SK-N-SH treated with all-trans-retinoic acid at 6 μM for 48 hours (cell line): ENCODE measurements at regions not wholly inside any gene's neighbourhood (a gene's known extent, or its start where the extent isn't known, plus 50 kb on each side); places are given as distances from the start of the nearest gene placed in this dataset.

ENCODE experiments used
- ATAC-seq: fragments of 200-7000 bp; cut with Tn5 transposase; 3 replicates; pipeline ENCODE4 v1.9.1; 2020; ENCODE audit warnings: mild to moderate bottlenecking, moderate library complexity
- ARNTL ChIP-seq: fragments of 450-650 bp; formaldehyde crosslinking; IDR thresholded peaks from 2 replicates; pipeline ENCODE4 v1.5.0; 2020; ENCODE audit warnings: low read depth, mild to moderate bottlenecking, moderate library complexity, borderline replicate concordance
- CREB5 ChIP-seq: fragments of 250-450 bp; sonication (Bioruptor Pico); IDR thresholded peaks from 2 replicates; pipeline ENCODE4 v1.5.1; 2020; ENCODE audit warnings: low read depth, mild to moderate bottlenecking, moderate library complexity
- CSDC2 ChIP-seq: fragments of 250-450 bp; sonication (Bioruptor Pico); IDR thresholded peaks from 2 replicates; pipeline ENCODE4 v1.5.0; 2020; ENCODE audit warnings: mild to moderate bottlenecking, moderate library complexity
- CSRNP3 ChIP-seq: fragments of 250-450 bp; sonication (Bioruptor Pico); IDR thresholded peaks from 2 replicates; pipeline ENCODE4 v1.5.1; 2021; ENCODE audit warnings: mild to moderate bottlenecking, moderate library complexity
- ESRRG ChIP-seq: fragments of 250-450 bp; sonication (Bioruptor Pico); IDR thresholded peaks from 2 replicates; pipeline ENCODE4 v1.6.1; 2021; ENCODE audit warnings: mild to moderate bottlenecking
- ISL1 ChIP-seq: fragments of 250-450 bp; sonication (Bioruptor Pico); IDR thresholded peaks from 2 replicates; pipeline ENCODE4 v2.1.2; 2022; ENCODE audit warnings: mild to moderate bottlenecking, moderate library complexity
- OSR1 ChIP-seq: fragments of 250-450 bp; sonication (Bioruptor Pico); IDR thresholded peaks from 2 replicates; pipeline ENCODE4 v1.8.0; 2022; ENCODE audit warnings: moderate library complexity, mild to moderate bottlenecking, inconsistent platforms
- PATZ1 ChIP-seq: fragments of 250-450 bp; sonication (Bioruptor Pico); IDR thresholded peaks from 2 replicates; pipeline ENCODE4 v1.8.0; 2020; ENCODE audit warnings: mild to moderate bottlenecking, moderate library complexity, borderline replicate concordance
- POU6F1 ChIP-seq: fragments of 250-450 bp; sonication (Bioruptor Pico); IDR thresholded peaks from 2 replicates; pipeline ENCODE4 v1.8.0; 2021; ENCODE audit warnings: low read depth, mild to moderate bottlenecking, moderate library complexity, borderline replicate concordance
- PPARA ChIP-seq: fragments of 250-450 bp; sonication (Bioruptor Pico); IDR thresholded peaks from 2 replicates; pipeline ENCODE4 v1.5.0; 2020; ENCODE audit warnings: mild to moderate bottlenecking, borderline replicate concordance
- RARB ChIP-seq: fragments of 250-450 bp; sonication (Bioruptor Pico); IDR thresholded peaks from 2 replicates; pipeline ENCODE4 v1.8.0; 2021; ENCODE audit warnings: mild to moderate bottlenecking, moderate library complexity
- SNAI2 ChIP-seq: fragments of 250-450 bp; sonication (Bioruptor Pico); IDR thresholded peaks from 2 replicates; pipeline ENCODE4 v1.5.0; 2020; ENCODE audit warnings: mild to moderate bottlenecking, moderate library complexity
- TCF4 ChIP-seq: fragments of 250-450 bp; sonication (Bioruptor Pico); IDR thresholded peaks from 2 replicates; pipeline ENCODE4 v1.8.0; 2021; ENCODE audit warnings: mild to moderate bottlenecking, moderate library complexity, borderline replicate concordance
- TOX ChIP-seq: fragments of 250-450 bp; sonication (Bioruptor Pico); IDR thresholded peaks from 2 replicates; pipeline ENCODE4 v1.8.0; 2021; ENCODE audit warnings: mild to moderate bottlenecking, moderate library complexity, borderline replicate concordance
- TSHZ2 ChIP-seq: fragments of 250-450 bp; sonication (Bioruptor Pico); IDR thresholded peaks from 2 replicates; pipeline ENCODE4 v1.5.0; 2020; ENCODE audit warnings: mild to moderate bottlenecking, moderate library complexity
- ZC3H10 ChIP-seq: fragments of 250-450 bp; sonication (Bioruptor Pico); IDR thresholded peaks from 2 replicates; pipeline ENCODE4 v1.5.1; 2021; ENCODE audit warnings: mild to moderate bottlenecking, moderate library complexity
- ZFP3 ChIP-seq: fragments of 250-450 bp; sonication (Bioruptor Pico); IDR thresholded peaks from 2 replicates; pipeline ENCODE4 v1.5.0; 2020; ENCODE audit warnings: mild to moderate bottlenecking, moderate library complexity
- ZFP30 ChIP-seq: fragments of 450-650 bp; formaldehyde crosslinking; IDR thresholded peaks from 2 replicates; pipeline ENCODE4 v1.5.0; 2022; ENCODE audit warnings: mild to moderate bottlenecking, moderate library complexity
- ZNF565 ChIP-seq: fragments of 450-650 bp; formaldehyde crosslinking; conservative IDR thresholded peaks from 2 replicates; pipeline ENCODE4 v1.5.0; 2020; ENCODE audit warnings: low read depth, mild to moderate bottlenecking, moderate library complexity
- ZNF70 ChIP-seq: fragments of 450-650 bp; formaldehyde crosslinking; IDR thresholded peaks from 2 replicates; pipeline ENCODE4 v1.5.0; 2020; ENCODE audit warnings: mild to moderate bottlenecking, moderate library complexity
- ZNF8 ChIP-seq: fragments of 450-650 bp; formaldehyde crosslinking; IDR thresholded peaks from 2 replicates; pipeline ENCODE4 v1.5.0; 2020; ENCODE audit warnings: mild to moderate bottlenecking, moderate library complexity

- ATAC-seq: no peak
- TF ChIP-seq TSHZ2 (CRISPR knock-in tag): no peak
- no peak for TF ChIP-seq SNAI2 (CRISPR knock-in tag)
- no peak for TF ChIP-seq PATZ1 (CRISPR knock-in tag)
- no peak for TF ChIP-seq ARNTL (CRISPR knock-in tag)
- no peak for TF ChIP-seq ZFP3 (CRISPR knock-in tag)
- TF ChIP-seq ZNF70: no peak
- no peak for TF ChIP-seq RARB (CRISPR knock-in tag)
- no peak for TF ChIP-seq ZC3H10
- no peak for TF ChIP-seq ISL1
- no peak for TF ChIP-seq ZFP30
- no peak for TF ChIP-seq OSR1
- TF ChIP-seq ZNF565: no peak
- no peak for TF ChIP-seq ZNF8 (CRISPR knock-in tag)
- TF ChIP-seq ESRRG (CRISPR knock-in tag): no peak
- TF ChIP-seq CREB5 (CRISPR knock-in tag): no peak
- TF ChIP-seq CSRNP3 (CRISPR knock-in tag): no peak
Measured at GRCh38 chr1:208977638-208978256, 605.8 kb upstream of the CAMK1G start.

GRCh38 chr1:208979776-208980175 is 603.7 kb upstream of the CAMK1G start:
- TF ChIP-seq PPARA (CRISPR knock-in tag) (no peak), ARNTL (CRISPR knock-in tag) (no peak), ISL1 (no peak), ZNF8 (CRISPR knock-in tag) (no peak), ZNF70 (no peak), TOX (CRISPR knock-in tag) (no peak), TSHZ2 (CRISPR knock-in tag) (no peak), ZNF565 (no peak), ZFP3 (CRISPR knock-in tag) (no peak), SNAI2 (CRISPR knock-in tag) (no peak), OSR1 (no peak), CSRNP3 (CRISPR knock-in tag) (no peak), ZC3H10 (no peak), RARB (CRISPR knock-in tag) (no peak), ESRRG (CRISPR knock-in tag) (no peak), POU6F1 (no peak), CSDC2 (CRISPR knock-in tag) (no peak), TCF4 (no peak), CREB5 (CRISPR knock-in tag) (no peak)
- TF ChIP-seq, all 23 proteins: peak for 0
- no peak for ATAC-seq
